NT2/D1 (cell line): ENCODE measurements at regions not wholly inside any gene's neighbourhood (a gene's known extent, or its start where the extent isn't known, plus 50 kb on each side); places are given as distances from the start of the nearest gene placed in this dataset.

Experiments used
- SUZ12 ChIP-seq: IDR thresholded peaks from 2 replicates; pipeline ENCODE4 v1.6.1; 2011; ENCODE audit not compliant: insufficient read length, insufficient read depth; ENCODE audit errors: extremely low read depth
- YY1 ChIP-seq: IDR thresholded peaks from 2 replicates; pipeline ENCODE4 v1.6.1; 2011; ENCODE audit not compliant: insufficient read length, insufficient read depth
- ZNF274 ChIP-seq: IDR thresholded peaks from 2 replicates; pipeline ENCODE4 v1.6.1; 2011; ENCODE audit warnings: mild to moderate bottlenecking, low read depth, low read length

GRCh38 chr3:96576935-96577334, 237.5 kb upstream of the EPHA6 start:
- TF ChIP-seq YY1 (no peak), ZNF274 (no peak), SUZ12 (no peak)
